ENCODE measurements at regions not wholly inside any gene's neighbourhood (a gene's known extent, or its start where the extent isn't known, plus 50 kb on each side); places are given as distances from the start of the nearest gene placed in this dataset.

DNA sequence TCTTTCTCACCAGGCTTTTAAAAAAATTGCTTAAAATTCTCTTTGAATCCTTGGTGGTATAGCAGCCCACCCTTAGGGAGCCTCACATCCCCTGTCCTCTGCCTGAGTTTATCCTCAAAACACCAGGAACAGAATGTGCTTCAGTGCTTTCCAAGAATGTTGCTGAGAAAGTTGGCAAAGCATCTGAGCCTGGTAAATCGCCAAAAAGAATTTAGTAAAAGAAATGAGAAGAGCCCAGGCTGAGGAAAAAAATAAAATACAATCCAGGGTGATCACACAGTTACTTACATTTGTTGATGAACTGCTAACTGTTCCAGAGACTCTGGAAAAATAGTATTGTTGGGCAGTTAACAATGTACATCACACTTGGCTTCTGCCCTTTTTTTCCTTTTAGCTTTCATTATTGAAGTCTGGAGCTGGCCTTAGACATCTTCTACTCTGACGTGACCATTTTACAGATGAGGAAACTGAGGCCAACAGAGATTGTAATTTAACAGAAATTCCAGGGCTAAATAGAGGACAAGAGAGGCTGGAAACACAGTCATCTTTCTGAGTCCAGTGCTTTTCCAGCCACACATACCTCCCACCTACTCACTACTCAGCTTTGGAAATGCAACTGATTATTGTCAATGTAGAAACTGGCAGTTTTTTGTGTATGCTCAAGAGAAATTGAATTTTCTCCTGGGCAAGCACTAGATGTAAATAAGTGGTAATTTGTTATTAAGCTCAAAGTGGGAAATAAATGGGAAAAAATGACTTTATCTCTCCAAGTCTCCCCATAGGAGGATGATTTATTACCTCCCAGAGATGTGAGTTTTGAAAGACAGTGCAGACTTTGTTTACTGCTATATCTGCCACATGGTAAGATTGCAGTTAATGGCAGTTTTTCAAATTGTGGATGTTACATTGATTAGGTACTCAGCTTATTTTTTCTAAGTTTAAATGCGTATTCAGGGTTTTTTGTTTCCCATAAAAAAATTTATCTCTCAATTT, 86.7 kb upstream of the ALDH1A1 start:
- H3K4me3 ChIP-seq (ENCODE audit: low read depth, low read length, poor library complexity, severe bottlenecking) = no peak overlapping the region
- no peak overlapping the region for H3K27ac ChIP-seq (ENCODE audit: low read depth, low read length, poor library complexity, severe bottlenecking)
- ChIA-PET CTCF (no interaction called here), POLR2A (ENCODE audit: low non-redundant PET) (no interaction called here)
- intact Hi-C loops (cut with micrococcal nuclease; ENCODE audit: unreplicated experiment) = loop anchor here (5.0 kb wide), 1 partner anchor 138 kb away; no protein-coding TSS in a partner anchor
- TF ChIP-seq EZH2 (IDR thresholded peaks at IDR 0.05; ENCODE audit: borderline replicate concordance, low read depth, low read length, poor library complexity, severe bottlenecking) = no peak
- TF ChIP-seq CTCF (conservative IDR thresholded peaks at IDR 0.05; ENCODE audit: low read depth, low read length) = no peak
- no peaks in the 10 kb centered on the region for H3K27me3 ChIP-seq (replicated peaks; ENCODE audit: insufficient read depth, low read depth, low read length, poor library complexity)
- no TSS peak for BruUV-seq (replicated peaks)
- H3K36me3 ChIP-seq (ENCODE audit: insufficient read depth, low read length, poor library complexity, severe bottlenecking) = no peaks in the 10 kb centered on the region
- peak; percentile 18 for DNase-seq (ENCODE audit: low spot score)
- no peaks in the 10 kb centered on the region for H3K9me3 ChIP-seq (ENCODE audit: low read depth, low read length, poor library complexity, severe bottlenecking)
- peaks cover 17% of the 10 kb centered on the region for H3K4me1 ChIP-seq (ENCODE audit: insufficient read depth, low read length, poor library complexity, severe bottlenecking)

GRCh38 chr9:73038613-73039012, 85.8 kb upstream of the ALDH1A1 start:
- POLR2A ChIA-PET (ENCODE audit: low non-redundant PET) = interaction anchor here (0.6 kb wide), 1 partner anchor 65 kb away, joined by 3 read pairs; no protein-coding TSS in a partner anchor
- Histone ChIP-seq H3K4me1 (ENCODE audit: insufficient read depth, low read length, poor library complexity, severe bottlenecking) (peaks cover 17% of the 10 kb centered on the region), H3K9me3 (ENCODE audit: low read depth, low read length, poor library complexity, severe bottlenecking) (no peaks in the 10 kb centered on the region), H3K27ac (ENCODE audit: low read depth, low read length, poor library complexity, severe bottlenecking) (no peak overlapping the region), H3K36me3 (ENCODE audit: insufficient read depth, low read length, poor library complexity, severe bottlenecking) (no peaks in the 10 kb centered on the region), H3K4me3 (ENCODE audit: low read depth, low read length, poor library complexity, severe bottlenecking) (no peak overlapping the region), H3K27me3 (replicated peaks; ENCODE audit: insufficient read depth, low read depth, low read length, poor library complexity) (no peaks in the 10 kb centered on the region)
- TF ChIP-seq EZH2 (IDR thresholded peaks at IDR 0.05; ENCODE audit: borderline replicate concordance, low read depth, low read length, poor library complexity, severe bottlenecking) (no peak), CTCF (conservative IDR thresholded peaks at IDR 0.05; ENCODE audit: low read depth, low read length) (no peak)
- CTCF ChIA-PET = no interaction called here
- no TSS peak for BruUV-seq (replicated peaks)
- intact Hi-C loops (cut with micrococcal nuclease; ENCODE audit: unreplicated experiment) = loop anchor here (5.0 kb wide), 1 partner anchor 139 kb away; no protein-coding TSS in a partner anchor
- DNase-seq (ENCODE audit: low spot score) = no peak

- Histone ChIP-seq H3K36me3 (ENCODE audit: insufficient read depth, low read length, poor library complexity, severe bottlenecking) (no peaks in the 10 kb centered on the region), H3K4me3 (ENCODE audit: low read depth, low read length, poor library complexity, severe bottlenecking) (no peak overlapping the region), H3K9me3 (ENCODE audit: low read depth, low read length, poor library complexity, severe bottlenecking) (no peaks in the 10 kb centered on the region), H3K27ac (ENCODE audit: low read depth, low read length, poor library complexity, severe bottlenecking) (no peak overlapping the region), H3K27me3 (replicated peaks; ENCODE audit: insufficient read depth, low read depth, low read length, poor library complexity) (no peaks in the 10 kb centered on the region), H3K4me1 (ENCODE audit: insufficient read depth, low read length, poor library complexity, severe bottlenecking) (peaks cover 17% of the 10 kb centered on the region)
- no TSS peak for BruUV-seq (replicated peaks)
- TF ChIP-seq CTCF (conservative IDR thresholded peaks at IDR 0.05; ENCODE audit: low read depth, low read length) (no peak), EZH2 (IDR thresholded peaks at IDR 0.05; ENCODE audit: borderline replicate concordance, low read depth, low read length, poor library complexity, severe bottlenecking) (no peak)
- intact Hi-C loops (cut with micrococcal nuclease; ENCODE audit: unreplicated experiment) = loop anchor here (5.0 kb wide), 1 partner anchor 139 kb away; no protein-coding TSS in a partner anchor
- CTCF ChIA-PET = no interaction called here
- POLR2A ChIA-PET (ENCODE audit: low non-redundant PET) = no interaction called here
- no peak for DNase-seq (ENCODE audit: low spot score)
Observed at GRCh38 chr9:73038089-73038509, 85.2 kb upstream of the ALDH1A1 start.
